ENCODE measurements at regions not wholly inside any gene's neighbourhood (a gene's known extent, or its start where the extent isn't known, plus 50 kb on each side); places are given as distances from the start of the nearest gene placed in this dataset.
"Not testable (repeated sequence)": the region's sequence is repeated elsewhere in the genome, so short reads cannot be mapped to it uniquely, and the experiment has no call there.

- no peak for DNase-seq
Measured at GRCh38 chr6:90463359-90463758, 123.5 kb downstream of the MAP3K7 start.

GRCh38 chr6:90462102-90462501 lies 124.8 kb downstream of the MAP3K7 start:
- no peak for DNase-seq

GRCh38 chr6:90461383-90461782 lies 125.5 kb downstream of the MAP3K7 start:
- DNase-seq: no peak

GRCh38 chr6:90460051-90460450 lies 126.8 kb downstream of the MAP3K7 start:
- DNase-seq: no peak

GRCh38 chr6:90459225-90459758 lies 127.6 kb downstream of the MAP3K7 start:
- DNase-seq: no peak

- DNase-seq: no peak
Measured at GRCh38 chr6:90458353-90459224, 128.3 kb downstream of the MAP3K7 start.

DNA sequence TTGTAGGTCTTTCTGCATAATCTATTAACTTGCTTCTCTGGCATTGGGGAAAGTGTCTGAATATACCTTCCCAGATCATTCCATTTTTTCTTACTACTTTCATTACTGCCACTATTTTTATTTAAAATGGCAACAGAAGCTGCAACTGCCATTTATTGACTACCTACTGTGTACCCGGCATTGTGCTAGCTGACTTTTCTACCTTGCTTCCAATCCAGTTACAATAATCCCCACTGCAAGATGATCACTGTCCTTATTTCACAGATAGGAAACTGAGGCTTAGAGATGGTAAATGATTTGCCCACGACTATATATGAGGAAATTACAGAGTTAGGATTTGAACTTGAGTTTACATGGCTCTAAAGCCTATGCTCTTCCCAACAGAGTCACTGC lies 129.0 kb downstream of the MAP3K7 start:
- DNase-seq: no peak

DNA sequence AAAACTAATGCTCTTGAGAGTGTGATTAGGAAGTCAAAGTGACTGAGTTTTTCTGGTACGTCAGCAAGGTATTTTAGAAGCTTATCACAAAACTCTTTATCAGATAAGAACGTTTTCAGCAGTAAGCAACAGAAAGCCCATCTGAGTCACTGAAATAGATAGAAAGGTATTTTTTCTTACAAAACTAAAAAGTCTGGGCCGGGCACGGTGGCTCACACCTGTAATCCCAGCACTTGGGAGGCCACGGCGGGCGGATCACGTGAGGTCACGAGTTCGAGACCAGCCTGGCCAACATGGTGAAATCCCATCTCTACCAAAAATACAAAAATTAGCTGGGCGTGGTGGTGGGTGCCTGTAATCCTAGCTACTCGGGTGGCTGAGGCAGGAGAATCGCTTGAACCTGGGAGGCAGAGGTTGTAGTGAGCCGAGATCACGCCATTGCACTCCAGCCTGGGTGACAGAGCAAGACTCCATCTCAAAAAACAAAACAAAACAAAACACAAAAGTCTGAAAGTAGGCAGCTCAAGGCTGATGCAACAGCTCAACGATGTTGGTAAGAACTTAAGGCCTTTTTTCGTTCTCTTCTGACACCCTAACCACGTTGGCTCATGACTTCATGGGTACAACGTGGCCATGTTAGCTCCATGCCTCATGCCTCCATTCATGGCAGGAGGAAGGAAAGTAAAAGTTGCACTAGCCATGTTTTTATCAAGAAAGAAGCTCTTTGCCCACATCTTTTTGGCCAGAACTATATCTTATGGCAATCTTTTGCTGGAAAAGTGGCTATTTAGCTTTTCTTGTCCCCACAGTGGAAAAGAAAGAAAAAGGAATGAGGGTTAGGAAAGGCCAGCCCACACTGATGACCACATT lies 129.6 kb downstream of the MAP3K7 start:
- not testable (repeated sequence) for DNase-seq

DNA sequence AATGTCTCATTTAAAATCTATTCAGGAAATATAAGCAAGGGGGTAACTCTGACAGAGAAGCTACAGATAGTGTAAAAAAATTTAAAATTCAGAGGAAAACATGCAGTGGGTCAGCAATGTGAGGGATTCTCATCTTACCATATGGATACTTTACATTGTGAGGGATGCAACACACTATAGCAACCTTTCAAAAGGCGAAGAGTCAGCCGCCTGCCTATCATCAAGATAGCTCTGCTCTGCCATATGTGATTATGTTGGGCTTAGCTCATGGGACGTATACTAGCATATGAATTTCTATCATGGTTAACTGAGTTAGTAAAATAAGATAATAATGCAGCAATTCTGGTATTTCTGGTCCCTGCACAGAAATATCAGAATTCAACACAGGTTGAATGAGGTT lies 130.9 kb downstream of the MAP3K7 start:
- no peak for DNase-seq

GRCh38 chr6:90454836-90455427 lies 131.9 kb downstream of the MAP3K7 start:
- DNase-seq: no peak

DNA sequence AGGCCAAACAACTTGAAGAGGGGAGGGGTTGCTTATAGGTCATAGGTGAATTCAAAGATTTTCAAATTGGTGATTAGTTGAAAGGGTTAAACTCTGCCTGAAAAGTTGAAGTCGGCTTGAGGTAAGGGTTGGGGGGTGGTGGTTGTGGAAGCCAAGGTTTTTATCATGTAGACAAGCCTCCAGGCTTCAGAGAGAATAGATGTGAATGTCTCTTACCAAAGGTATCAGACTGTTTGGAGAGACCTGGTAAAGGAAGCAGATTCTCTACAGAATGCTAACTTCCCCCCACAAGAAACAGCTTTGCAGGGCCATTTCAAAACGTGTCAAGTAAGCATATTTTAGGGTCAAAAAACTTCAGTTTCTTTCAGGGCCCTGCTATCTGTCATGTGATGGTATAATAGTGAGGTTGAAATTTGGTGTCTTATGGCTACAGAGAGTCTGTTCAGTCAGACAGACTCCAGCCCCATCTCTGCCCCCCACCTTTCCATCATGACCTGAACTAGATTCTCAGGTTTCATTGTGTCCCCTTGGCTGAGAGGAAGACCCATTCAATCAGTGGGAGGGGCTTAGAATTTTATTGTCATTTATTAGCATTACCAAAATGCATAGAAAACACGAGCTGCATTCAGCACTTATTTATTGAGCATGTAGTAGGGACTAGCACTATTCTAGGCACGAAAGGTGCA lies 136.5 kb downstream of the MAP3K7 start:
- no peak for DNase-seq

- no peak for DNase-seq
Measured at GRCh38 chr6:90449311-90449710, 137.6 kb downstream of the MAP3K7 start.

GRCh38 chr6:90448836-90449235 lies 138.0 kb downstream of the MAP3K7 start:
- no peak for DNase-seq

GRCh38 chr6:90446164-90446563 lies 140.7 kb downstream of the MAP3K7 start:
- no peak for DNase-seq

DNA sequence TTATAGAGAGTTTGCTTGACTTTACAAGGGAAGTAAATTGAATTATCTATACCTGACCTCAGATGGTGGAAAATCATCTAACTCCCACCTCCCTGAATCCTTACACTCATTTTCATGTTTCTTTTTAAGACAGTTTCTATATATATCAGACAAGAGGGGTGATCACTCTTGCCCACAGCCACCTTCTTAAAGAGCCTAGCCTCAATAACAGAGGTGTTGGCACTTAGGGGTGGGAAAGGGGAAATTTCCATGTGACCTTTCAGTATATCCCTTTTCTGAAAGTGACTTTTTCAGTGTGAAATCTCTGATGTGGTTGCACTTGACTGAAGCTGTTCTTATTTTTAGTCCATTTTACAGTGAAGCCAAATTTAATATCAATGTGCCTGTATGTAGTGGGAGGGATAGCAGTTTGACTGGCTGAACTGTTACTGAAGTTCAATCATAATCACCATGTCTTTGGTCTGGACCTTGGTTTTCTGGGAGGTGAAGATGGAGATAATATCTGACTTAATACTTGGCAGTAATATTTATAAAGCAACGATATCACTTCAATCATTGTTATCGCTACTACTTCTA lies 141.3 kb downstream of the MAP3K7 start:
- DNase-seq: no peak

DNA sequence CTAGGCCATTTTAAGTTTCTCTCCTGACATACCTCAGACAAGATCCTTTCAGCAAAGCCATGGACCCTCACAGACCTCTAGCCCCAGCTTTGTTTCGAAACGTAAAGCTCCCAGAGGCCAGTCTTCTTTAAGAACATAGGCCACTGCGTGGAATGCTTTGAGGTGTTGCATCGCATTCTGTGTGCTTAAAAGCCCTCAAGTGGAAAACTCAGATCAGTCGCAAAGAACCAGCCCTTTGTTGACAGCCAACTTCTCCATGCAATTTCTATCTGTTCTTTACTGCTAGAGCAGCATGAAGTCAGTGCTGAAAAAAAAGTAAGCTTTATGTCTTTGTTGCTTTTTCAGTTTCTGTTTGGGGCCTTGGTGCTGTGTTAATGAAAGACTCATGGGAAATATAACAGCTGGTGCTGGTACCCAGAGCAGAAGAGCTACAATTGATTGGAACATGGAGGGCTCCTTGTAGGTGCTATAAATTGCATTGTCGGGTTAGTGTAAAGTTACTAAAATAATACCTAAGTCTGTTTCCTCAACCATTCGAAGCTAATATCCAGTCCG lies 142.6 kb downstream of the MAP3K7 start:
- no peak for DNase-seq

DNA sequence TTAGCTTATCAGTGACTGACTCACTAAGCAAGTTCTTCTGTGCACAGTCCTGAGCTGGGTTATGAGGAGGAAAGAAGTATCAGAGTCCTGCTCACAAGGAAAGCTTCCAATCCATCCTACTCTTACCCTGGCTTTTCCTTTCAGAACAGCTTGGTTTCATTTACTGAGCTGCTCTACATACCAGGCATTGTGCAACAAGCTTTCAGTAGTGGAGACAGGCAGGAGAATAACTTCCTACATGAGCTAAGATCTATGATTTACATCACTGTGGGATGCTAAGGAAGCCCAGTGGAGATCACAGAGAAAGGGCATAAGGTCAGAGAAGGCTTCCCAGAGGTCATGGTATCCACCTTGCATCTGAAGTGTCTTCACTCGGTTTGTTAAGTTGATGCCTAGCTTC lies 144.5 kb downstream of the MAP3K7 start:
- no peak for DNase-seq

- peak; percentile 64 for DNase-seq
Measured at GRCh38 chr6:90440586-90441283, 144.1 kb upstream of the BACH2 start.

DNA sequence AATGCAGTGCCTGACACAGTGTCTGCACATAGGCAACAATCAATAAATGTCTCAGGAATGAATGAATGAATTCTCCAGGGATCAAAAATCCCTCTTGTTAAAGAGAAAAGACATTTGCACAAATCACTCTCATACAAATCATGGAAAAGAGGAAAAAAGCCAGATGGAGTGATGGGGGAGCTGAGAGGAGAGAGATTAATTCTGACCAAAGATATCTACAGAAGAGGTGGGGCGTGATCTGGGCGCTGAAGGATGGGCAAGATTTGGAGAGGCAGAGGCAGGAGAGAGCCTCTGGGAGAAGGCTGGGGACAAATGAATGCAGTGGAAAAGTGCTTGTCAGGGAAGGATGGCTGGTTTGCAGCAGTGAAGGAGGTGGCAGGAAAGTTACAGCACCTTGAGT lies 142.9 kb upstream of the BACH2 start:
- no peak for DNase-seq

DNA sequence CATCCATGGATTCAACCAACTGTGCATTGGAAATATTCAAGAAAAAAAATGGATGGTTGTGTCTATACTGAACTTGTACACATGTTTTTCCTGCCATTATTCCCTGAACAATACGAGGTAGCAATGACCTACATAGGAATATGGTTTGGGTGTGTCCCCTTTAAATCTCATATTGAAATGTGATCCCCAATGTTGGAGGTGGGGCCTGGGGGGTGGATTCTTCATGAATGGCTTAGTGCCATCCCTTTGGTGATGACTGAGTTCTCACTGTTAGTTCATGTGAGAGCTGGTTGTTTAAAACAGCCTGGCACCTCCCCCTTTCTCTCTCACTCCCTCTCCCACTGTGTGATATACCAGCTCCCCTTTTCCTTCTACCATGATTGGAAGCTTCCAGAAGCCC lies 139.8 kb upstream of the BACH2 start:
- no peak for DNase-seq

- no peak for DNase-seq
Measured at GRCh38 chr6:90435207-90435899, 138.7 kb upstream of the BACH2 start.

Data from NCI-H446 treated with DMSO at 0.1 percent for 48 hours (cell line).